Left hindlimb (tissue), 1 donor: ENCODE measurements at regions not wholly inside any gene's neighbourhood (a gene's known extent, or its start where the extent isn't known, plus 50 kb on each side); places are given as distances from the start of the nearest gene placed in this dataset.
A peak's percentile ranks its signal among the peaks of the same experiment; 100 is the strongest.
"Not testable (repeated sequence)": the region's sequence is repeated elsewhere in the genome, so short reads cannot be mapped to it uniquely, and the experiment has no call there.

Experiments used
- DNase-seq: peaks from one replicate; pipeline ENCODE4 v3.0.0-alpha.2; 2018

GRCh38 chr2:62654876-62655359 is 50.6 kb upstream of the EHBP1 start:
- no peak for DNase-seq

- no peak for DNase-seq
Measured at GRCh38 chr2:62654423-62654791, 51.1 kb upstream of the EHBP1 start.

GRCh38 chr2:62653582-62654422 is 51.7 kb upstream of the EHBP1 start:
- DNase-seq = no peak

- not testable (repeated sequence) for DNase-seq
Measured at GRCh38 chr2:62649087-62649486, 56.4 kb upstream of the EHBP1 start.

- DNase-seq = no peak
Measured at GRCh38 chr2:62643100-62643471, 62.4 kb upstream of the EHBP1 start.

GRCh38 chr2:62642429-62643099 is 62.9 kb upstream of the EHBP1 start:
- DNase-seq = no peak

- DNase-seq = no peak
Measured at GRCh38 chr2:62641936-62642335, 63.6 kb upstream of the EHBP1 start.

- no peak for DNase-seq
Measured at GRCh38 chr2:62641410-62641843, 64.1 kb upstream of the EHBP1 start.

- no peak for DNase-seq
Measured at GRCh38 chr2:62631160-62632085, 74.1 kb upstream of the EHBP1 start.

GRCh38 chr2:62630206-62630605 is 75.3 kb upstream of the EHBP1 start:
- DNase-seq = not testable (repeated sequence)

GRCh38 chr2:62629310-62629709 is 76.2 kb upstream of the EHBP1 start:
- DNase-seq = not testable (repeated sequence)

- DNase-seq = no peak
Measured at GRCh38 chr2:62627667-62628066, 77.8 kb upstream of the EHBP1 start.

GRCh38 chr2:62624855-62625254 is 80.7 kb upstream of the EHBP1 start:
- no peak for DNase-seq

- not testable (repeated sequence) for DNase-seq
Measured at GRCh38 chr2:62616486-62616885, 89.0 kb upstream of the EHBP1 start.

GRCh38 chr2:62611854-62612253 is 93.7 kb upstream of the EHBP1 start:
- DNase-seq = no peak

- DNase-seq = not testable (repeated sequence)
Measured at GRCh38 chr2:62605471-62605870, 99.5 kb upstream of the TMEM17 start.

- DNase-seq = no peak
Measured at GRCh38 chr2:62604336-62604735, 98.3 kb upstream of the TMEM17 start.

GRCh38 chr2:62603154-62603712 is 97.2 kb upstream of the TMEM17 start:
- no peak for DNase-seq

GRCh38 chr2:62599674-62600410 is 93.8 kb upstream of the TMEM17 start:
- DNase-seq = not testable (repeated sequence)

- DNase-seq = no peak
Measured at GRCh38 chr2:62597323-62597722, 91.3 kb upstream of the TMEM17 start.

- DNase-seq = peak; percentile 68
Measured at GRCh38 chr2:62596061-62596921, 90.3 kb upstream of the TMEM17 start.
